Muscle layer of colon (tissue), 2 donors: ENCODE measurements at regions not wholly inside any gene's neighbourhood (a gene's known extent, or its start where the extent isn't known, plus 50 kb on each side); places are given as distances from the start of the nearest gene placed in this dataset.

Experiments used
- H3K27ac ChIP-seq: one replicate; pipeline ENCODE4 v1.7.0; 2013; ENCODE audit warnings: low read depth, mild to moderate bottlenecking, low read length, moderate library complexity
- H3K27me3 ChIP-seq, 2 donors: one replicate each; pipeline ENCODE4 v1.7.0; 2013; ENCODE audit warnings: low read length in 2 of 2, mild to moderate bottlenecking in 2 of 2; ENCODE audit not compliant: insufficient read depth in 2 of 2, control insufficient read depth in 1 of 2
- H3K36me3 ChIP-seq: one replicate; pipeline ENCODE4 v1.7.0; 2013; ENCODE audit warnings: mild to moderate bottlenecking, low read length; ENCODE audit not compliant: insufficient read depth
- H3K4me1 ChIP-seq: one replicate; pipeline ENCODE4 v1.7.0; 2013; ENCODE audit warnings: mild to moderate bottlenecking, low read length; ENCODE audit not compliant: insufficient read depth
- H3K4me3 ChIP-seq, 2 donors: one replicate each; pipeline ENCODE4 v1.7.0; 2013; ENCODE audit warnings: low read length in 2 of 2, low read depth in 1 of 2, mild to moderate bottlenecking in 1 of 2, moderate library complexity in 1 of 2
- H3K9ac ChIP-seq: one replicate; pipeline ENCODE4 v1.7.0; 2013; ENCODE audit warnings: low read length
- H3K9me3 ChIP-seq: one replicate; pipeline ENCODE4 v1.7.0; 2013; ENCODE audit warnings: mild to moderate bottlenecking, low read length
- donor health status: abdominal sarcoma.
- donor health status: Adenocarcinoma of cecum.

GRCh38 chr6:133673056-133673455 is 215.9 kb upstream of the TCF21 start:
- peaks cover 4% of the 10 kb centered on the region for H3K4me1 ChIP-seq
- no peak overlapping the region for H3K9ac ChIP-seq
- no peak overlapping the region for H3K27ac ChIP-seq
- peaks cover 0 to 7% of the 10 kb centered on the region in 2 donors for H3K27me3 ChIP-seq
- no peaks in the 10 kb centered on the region for H3K9me3 ChIP-seq
- H3K4me3 ChIP-seq = no peak overlapping the region
- H3K36me3 ChIP-seq = no peaks in the 10 kb centered on the region

DNA sequence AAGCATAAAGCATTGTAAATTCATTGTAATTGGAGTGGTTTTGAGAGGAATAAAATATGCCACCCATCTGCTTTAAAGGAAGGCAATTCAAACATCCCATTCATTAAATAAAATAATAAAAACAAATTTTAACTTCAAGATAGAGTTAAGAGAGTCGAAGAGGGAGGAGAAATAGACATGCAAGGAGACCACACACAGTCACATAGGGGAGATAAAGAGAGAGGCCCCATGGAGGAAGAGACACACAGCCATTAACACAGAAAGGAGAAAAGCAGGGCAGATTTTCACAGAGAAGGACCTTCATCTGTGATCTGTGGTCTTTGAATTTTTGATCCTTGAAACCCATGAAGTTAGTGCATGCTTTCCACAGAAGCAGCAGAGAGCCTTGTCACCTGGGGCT is 214.3 kb upstream of the TCF21 start:
- no peak overlapping the region for H3K9ac ChIP-seq
- H3K4me3 ChIP-seq = no peak overlapping the region
- no peaks in the 10 kb centered on the region for H3K9me3 ChIP-seq
- H3K27me3 ChIP-seq = peaks cover 5 to 7% of the 10 kb centered on the region in 2 donors
- H3K4me1 ChIP-seq = peaks cover 4% of the 10 kb centered on the region
- H3K27ac ChIP-seq = no peak overlapping the region
- H3K36me3 ChIP-seq = no peaks in the 10 kb centered on the region

DNA sequence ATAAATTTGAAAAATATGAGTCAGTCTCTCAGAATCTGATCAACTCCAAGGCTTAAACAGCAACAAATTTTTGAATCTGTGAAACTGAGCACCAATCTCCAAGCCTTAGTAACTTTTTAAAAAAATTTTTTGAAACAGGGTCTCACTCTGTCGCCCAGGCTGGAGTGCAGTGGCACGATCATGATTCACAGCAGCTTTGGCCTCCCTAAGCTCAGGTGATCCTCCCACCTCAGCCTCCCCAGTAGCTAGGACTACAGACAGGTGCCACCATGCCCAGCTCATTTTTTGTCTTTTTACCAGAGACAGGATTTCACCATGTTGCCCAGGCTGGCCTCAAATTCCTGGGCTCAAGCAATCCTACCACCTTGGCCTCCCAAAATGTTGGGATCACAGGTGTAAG is 207.9 kb upstream of the TCF21 start:
- no peaks in the 10 kb centered on the region for H3K36me3 ChIP-seq
- no peaks in the 10 kb centered on the region for H3K9me3 ChIP-seq
- peaks cover 8 to 18% of the 10 kb centered on the region in 2 donors for H3K27me3 ChIP-seq
- H3K4me3 ChIP-seq = no peak overlapping the region
- H3K4me1 ChIP-seq = peaks cover 18% of the 10 kb centered on the region
- H3K9ac ChIP-seq = no peak overlapping the region
- no peak overlapping the region for H3K27ac ChIP-seq

- H3K4me1 ChIP-seq = peaks cover 18% of the 10 kb centered on the region
- peaks cover 8 to 16% of the 10 kb centered on the region in 2 donors for H3K27me3 ChIP-seq
- no peak overlapping the region for H3K9ac ChIP-seq
- H3K27ac ChIP-seq = no peak overlapping the region
- no peaks in the 10 kb centered on the region for H3K36me3 ChIP-seq
- H3K4me3 ChIP-seq = no peak overlapping the region
- H3K9me3 ChIP-seq = no peaks in the 10 kb centered on the region
Measured at GRCh38 chr6:133681891-133682290, 207.0 kb upstream of the TCF21 start.

DNA sequence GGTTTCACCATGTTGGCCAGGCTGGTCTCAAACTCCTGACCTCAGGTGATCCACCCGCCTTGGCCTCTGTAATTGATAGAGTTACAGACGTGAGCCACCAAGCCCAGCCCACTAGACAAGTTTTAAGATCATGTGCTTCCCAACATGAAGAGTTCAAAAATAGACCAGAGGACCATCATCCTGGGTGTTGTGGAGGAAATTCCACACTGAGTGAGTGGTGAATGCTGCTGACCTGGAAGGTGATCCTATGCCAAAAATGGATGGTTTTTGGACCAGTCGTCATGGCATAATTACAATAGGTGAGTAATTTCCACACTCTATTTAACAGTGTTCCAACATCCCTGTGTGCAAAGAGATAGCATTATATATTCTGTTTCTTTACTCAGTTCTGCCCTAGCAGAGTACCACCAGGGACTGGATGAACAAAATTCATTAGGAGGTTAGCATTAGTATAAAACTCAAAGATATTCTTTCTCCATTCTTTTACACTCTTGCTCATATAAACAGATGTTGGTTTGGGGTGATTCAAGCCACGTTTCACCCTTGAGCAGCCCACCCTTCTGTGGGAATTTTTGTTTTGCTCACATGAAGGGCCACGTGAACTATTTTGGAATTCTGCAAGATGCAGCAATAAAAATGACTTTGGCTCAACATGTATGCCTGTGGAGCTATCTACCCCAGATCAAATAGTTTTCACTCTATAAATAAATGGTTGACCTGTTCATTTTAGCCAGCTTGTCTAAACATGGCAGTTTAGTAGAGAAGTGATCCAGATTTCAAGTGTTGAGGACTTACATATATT is 206.2 kb upstream of the TCF21 start:
- Histone ChIP-seq H3K9ac (no peak overlapping the region), H3K36me3 (no peaks in the 10 kb centered on the region), H3K4me1 (peaks cover 18% of the 10 kb centered on the region), H3K9me3 (no peaks in the 10 kb centered on the region), H3K4me3 (no peak overlapping the region), H3K27me3 (peaks cover 8 to 11% of the 10 kb centered on the region in 2 donors), H3K27ac (no peak overlapping the region)

GRCh38 chr6:133683308-133683580 is 205.7 kb upstream of the TCF21 start:
- peaks cover 8 to 13% of the 10 kb centered on the region in 2 donors for H3K27me3 ChIP-seq
- peaks cover 18% of the 10 kb centered on the region for H3K4me1 ChIP-seq
- no peaks in the 10 kb centered on the region for H3K36me3 ChIP-seq
- H3K9ac ChIP-seq = no peak overlapping the region
- no peak overlapping the region for H3K27ac ChIP-seq
- no peak overlapping the region for H3K4me3 ChIP-seq
- no peaks in the 10 kb centered on the region for H3K9me3 ChIP-seq

- Histone ChIP-seq H3K27me3 (peaks cover 8 to 16% of the 10 kb centered on the region in 2 donors), H3K9me3 (no peaks in the 10 kb centered on the region), H3K4me3 (no peak overlapping the region), H3K4me1 (peaks cover 18% of the 10 kb centered on the region), H3K27ac (no peak overlapping the region), H3K9ac (no peak overlapping the region), H3K36me3 (no peaks in the 10 kb centered on the region)
Measured at GRCh38 chr6:133683606-133684005, 205.3 kb upstream of the TCF21 start.

DNA sequence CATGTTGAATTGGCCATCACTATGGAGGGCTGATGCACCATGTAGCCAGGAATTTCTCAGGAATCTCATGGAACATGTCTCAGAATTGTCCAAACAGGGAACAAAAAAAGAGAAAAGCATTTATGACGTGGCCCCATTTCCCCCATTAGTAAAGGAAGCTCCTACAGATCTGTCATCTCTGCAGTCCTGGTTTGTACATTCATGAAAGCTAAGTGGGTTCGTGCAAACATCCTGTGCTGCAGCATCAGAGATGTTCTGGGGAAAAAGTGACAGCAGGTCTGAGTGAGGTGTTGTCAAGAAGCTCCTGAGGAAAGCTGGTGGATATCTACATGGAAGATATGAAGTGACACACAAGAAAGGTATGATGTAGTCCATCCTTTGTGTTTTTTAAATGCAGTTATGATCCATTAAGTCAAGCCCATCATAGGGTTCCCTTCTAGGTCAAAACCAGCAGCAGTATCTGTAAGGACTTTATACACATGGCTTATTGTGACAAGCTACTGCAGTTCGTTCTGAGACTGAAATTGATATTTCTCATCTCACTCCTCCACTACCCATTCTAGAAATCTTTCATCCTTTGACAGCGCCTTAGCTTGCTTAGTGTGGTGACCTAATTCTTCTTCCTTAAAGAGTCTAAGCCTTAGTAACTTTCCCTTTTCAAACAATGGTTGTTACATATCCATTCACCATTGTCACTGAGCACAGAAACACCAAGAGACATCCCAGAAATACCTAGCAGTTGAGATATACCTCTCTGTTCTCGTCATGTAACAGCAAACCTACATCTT is 200.0 kb upstream of the TCF21 start:
- Histone ChIP-seq H3K9me3 (no peaks in the 10 kb centered on the region), H3K9ac (no peak overlapping the region), H3K36me3 (no peaks in the 10 kb centered on the region), H3K27ac (no peak overlapping the region), H3K4me3 (no peak overlapping the region), H3K4me1 (peaks cover 1% of the 10 kb centered on the region), H3K27me3 (peaks cover 0 to 5% of the 10 kb centered on the region in 2 donors)

DNA sequence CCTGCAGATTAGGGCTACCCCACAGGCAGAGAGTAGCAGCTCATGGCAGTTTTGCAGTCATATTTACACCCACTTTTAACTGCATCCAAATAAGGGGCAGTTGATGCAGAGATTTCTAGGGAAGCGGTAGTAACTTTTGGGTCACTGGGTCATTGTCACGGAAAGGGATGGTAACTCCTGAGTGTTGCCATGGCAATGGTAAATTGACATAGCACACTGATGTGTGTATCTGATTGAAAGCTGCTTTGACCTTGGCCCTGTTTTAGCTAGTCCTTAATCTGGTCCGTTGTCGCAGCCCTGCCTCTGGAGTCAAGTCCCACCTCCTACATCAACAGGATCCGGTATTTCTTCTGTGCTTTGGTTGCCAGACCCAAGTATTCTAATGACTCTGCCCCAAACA is 199.1 kb upstream of the TCF21 start:
- Histone ChIP-seq H3K4me3 (no peak overlapping the region), H3K9me3 (no peaks in the 10 kb centered on the region), H3K9ac (no peak overlapping the region), H3K36me3 (no peaks in the 10 kb centered on the region), H3K4me1 (no peaks in the 10 kb centered on the region), H3K27ac (no peak overlapping the region), H3K27me3 (peaks cover 0 to 5% of the 10 kb centered on the region in 2 donors)

GRCh38 chr6:133693565-133693964 is 195.3 kb upstream of the TCF21 start:
- H3K4me3 ChIP-seq = no peak overlapping the region
- no peak overlapping the region for H3K9ac ChIP-seq
- H3K27ac ChIP-seq = no peak overlapping the region
- no peaks in the 10 kb centered on the region for H3K4me1 ChIP-seq
- no peaks in the 10 kb centered on the region for H3K9me3 ChIP-seq
- H3K36me3 ChIP-seq = no peaks in the 10 kb centered on the region
- no peaks in the 10 kb centered on the region for H3K27me3 ChIP-seq

- no peaks in the 10 kb centered on the region for H3K27me3 ChIP-seq
- no peak overlapping the region for H3K9ac ChIP-seq
- no peak overlapping the region for H3K27ac ChIP-seq
- no peaks in the 10 kb centered on the region for H3K36me3 ChIP-seq
- H3K9me3 ChIP-seq = no peaks in the 10 kb centered on the region
- no peaks in the 10 kb centered on the region for H3K4me1 ChIP-seq
- no peak overlapping the region for H3K4me3 ChIP-seq
Measured at GRCh38 chr6:133697185-133697584, 191.7 kb upstream of the TCF21 start.

DNA sequence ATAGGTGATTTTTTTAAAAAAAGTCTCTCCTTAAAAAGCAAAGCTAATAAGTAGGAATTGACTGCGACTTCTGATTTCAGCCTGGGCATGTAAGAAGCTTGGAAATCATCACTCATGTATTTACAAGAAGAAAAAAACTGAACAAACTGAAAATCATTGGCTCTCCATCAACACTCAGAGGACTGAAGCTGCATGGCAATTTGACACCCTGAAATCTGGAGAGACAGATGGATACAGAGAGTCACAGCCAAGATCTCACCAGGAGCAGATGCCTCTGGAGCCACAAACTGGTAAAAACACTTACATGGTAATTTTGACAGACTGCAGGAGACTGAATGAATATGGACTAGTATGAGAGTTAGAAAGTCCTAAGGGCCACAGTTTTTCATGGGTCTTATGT is 191.2 kb upstream of the TCF21 start:
- no peaks in the 10 kb centered on the region for H3K4me1 ChIP-seq
- H3K9ac ChIP-seq = no peak overlapping the region
- H3K27ac ChIP-seq = no peak overlapping the region
- H3K4me3 ChIP-seq = no peak overlapping the region
- H3K9me3 ChIP-seq = no peaks in the 10 kb centered on the region
- H3K27me3 ChIP-seq = no peaks in the 10 kb centered on the region
- H3K36me3 ChIP-seq = no peaks in the 10 kb centered on the region
